ENCODE measurements at regions not wholly inside any gene's neighbourhood (a gene's known extent, or its start where the extent isn't known, plus 50 kb on each side); places are given as distances from the start of the nearest gene placed in this dataset.
"Not testable (repeated sequence)": the region's sequence is repeated elsewhere in the genome, so short reads cannot be mapped to it uniquely, and the experiment has no call there.

DNA sequence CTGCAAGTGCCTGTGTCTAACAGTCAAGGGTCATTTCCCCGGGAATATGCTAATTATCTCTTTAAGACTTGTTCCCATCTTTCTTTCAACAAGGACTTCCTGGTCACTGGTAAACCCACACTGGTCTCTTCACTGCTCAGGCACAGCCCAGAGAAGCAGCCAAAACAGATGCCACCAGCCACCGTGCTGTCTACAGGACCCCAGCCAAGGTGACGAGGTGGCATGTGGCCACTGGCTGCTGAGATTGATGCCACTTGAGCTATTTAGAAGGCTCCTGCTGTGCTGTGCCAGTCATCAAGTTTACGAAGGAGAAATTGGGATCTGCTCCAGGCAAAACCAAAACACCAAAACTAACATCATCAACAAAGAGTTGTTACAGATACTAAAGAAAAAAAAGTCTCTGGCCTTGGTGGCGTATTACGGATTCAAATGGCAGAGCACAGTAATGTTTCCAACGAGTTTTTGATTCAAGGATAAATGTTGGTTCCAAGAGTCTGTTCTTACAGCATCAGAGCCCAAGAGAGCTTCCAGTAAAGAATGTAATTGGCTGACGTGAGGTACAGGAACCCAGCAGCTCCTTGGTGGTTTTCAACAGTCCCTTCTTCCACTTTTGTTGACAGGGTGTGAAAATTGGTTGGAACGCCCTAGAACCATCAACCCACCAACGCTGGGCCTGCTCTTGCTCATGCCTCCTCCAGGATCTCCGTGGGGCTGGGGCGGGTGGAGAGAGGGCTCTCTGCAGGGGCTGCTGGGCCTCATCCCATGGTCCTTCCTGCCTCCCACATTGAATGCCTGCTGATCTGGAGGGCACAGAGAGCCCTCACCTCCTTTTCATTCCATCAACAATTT is 63.7 kb upstream of the ZCCHC2 start:
- DNase-seq (ENCODE audit: extremely low read depth, low read depth), result no peak
- TF ChIP-seq, protein P1, sequence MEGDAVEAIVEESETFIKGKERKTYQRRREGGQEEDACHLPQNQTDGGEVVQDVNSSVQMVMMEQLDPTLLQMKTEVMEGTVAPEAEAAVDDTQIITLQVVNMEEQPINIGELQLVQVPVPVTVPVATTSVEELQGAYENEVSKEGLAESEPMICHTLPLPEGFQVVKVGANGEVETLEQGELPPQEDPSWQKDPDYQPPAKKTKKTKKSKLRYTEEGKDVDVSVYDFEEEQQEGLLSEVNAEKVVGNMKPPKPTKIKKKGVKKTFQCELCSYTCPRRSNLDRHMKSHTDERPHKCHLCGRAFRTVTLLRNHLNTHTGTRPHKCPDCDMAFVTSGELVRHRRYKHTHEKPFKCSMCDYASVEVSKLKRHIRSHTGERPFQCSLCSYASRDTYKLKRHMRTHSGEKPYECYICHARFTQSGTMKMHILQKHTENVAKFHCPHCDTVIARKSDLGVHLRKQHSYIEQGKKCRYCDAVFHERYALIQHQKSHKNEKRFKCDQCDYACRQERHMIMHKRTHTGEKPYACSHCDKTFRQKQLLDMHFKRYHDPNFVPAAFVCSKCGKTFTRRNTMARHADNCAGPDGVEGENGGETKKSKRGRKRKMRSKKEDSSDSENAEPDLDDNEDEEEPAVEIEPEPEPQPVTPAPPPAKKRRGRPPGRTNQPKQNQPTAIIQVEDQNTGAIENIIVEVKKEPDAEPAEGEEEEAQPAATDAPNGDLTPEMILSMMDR (IDR thresholded peaks at IDR 0.05; ENCODE audit: low read depth, low read length), result no peak

DNA sequence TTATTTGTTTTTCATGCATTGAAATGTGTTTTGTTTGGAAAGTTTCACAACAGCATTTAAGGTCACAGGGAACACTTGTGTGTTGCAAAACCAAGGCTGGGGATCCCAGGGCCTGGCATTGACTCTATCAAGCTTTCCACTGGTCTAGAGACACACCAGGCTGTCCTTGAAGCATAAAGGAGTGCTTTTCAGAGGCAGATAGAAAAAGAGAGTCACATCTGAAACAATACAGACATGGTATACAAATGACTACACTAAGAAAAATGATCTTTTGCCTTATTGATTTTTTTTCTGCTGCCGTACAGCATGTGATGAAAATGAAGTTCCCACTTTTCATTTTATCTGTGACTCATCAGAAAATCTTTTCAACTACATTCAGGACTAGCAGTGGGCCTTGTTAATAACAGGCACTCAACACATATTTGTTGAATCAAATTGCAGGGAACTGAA is 61.9 kb upstream of the ZCCHC2 start:
- no peak for DNase-seq (ENCODE audit: extremely low read depth, low read depth)
- TF ChIP-seq, protein P1 (IDR thresholded peaks at IDR 0.05; ENCODE audit: low read depth, low read length), result no peak

DNA sequence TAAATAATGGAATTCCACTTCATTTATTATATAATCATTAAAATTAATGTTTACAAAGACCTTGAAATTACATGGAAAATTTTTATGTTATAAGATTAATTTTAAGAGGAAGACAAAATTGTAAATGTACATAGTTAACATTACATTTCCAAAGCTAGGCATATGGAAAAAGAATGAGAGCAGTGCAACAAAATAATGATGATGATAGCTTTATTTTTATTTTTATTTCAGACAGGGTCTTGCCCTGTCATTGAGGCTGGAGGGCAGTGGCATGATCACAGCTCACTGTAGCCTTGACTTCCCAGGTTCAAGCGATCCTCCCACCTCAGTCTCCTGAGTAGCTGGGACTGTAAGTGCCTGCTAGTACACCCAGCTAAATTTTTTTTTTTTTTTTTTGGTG is 61.2 kb upstream of the ZCCHC2 start:
- TF ChIP-seq, protein P1 (IDR thresholded peaks at IDR 0.05; ENCODE audit: low read depth, low read length), result no peak
- DNase-seq (ENCODE audit: extremely low read depth, low read depth), result no peak

DNA sequence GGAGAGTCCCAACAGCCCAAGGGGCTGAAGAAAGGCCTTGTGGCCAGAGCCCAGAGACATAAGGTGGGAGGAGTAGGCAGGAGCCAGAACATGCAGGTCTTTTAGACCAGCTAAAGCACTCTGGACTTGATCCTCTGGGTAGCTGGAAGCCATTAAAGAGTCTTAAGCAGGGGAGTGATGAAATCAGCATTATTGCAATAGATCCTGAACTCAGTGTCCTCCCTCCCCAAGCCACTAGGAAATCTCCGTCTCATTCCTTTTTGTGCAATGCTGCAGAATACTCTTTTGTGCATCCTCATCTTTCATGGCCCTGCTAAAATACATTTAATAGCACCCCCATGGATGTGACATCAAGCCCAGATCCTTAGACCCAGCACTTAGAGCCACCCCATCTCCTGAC is 58.6 kb upstream of the ZCCHC2 start:
- DNase-seq (ENCODE audit: extremely low read depth, low read depth), result no peak
- TF ChIP-seq, protein P1 (IDR thresholded peaks at IDR 0.05; ENCODE audit: low read depth, low read length), result no peak

DNA sequence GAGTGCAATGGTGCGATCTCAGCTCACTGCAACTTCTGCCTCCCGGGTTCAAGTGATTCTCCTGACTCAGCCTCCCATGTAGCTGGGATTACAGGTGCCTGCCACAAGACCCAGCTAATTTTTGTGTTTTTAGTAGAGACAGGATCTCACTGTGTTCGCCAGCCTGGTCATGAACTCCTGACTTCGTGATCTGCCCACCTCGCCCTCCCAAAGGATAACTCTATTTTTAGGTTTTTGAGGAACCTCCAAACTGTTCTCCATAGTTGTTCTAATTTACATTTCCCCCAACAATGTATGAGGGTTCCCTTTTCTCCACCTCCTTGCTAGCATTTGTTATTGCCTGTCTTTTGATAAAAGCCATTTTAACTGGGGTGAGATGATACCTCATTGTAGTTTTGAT is 53.7 kb upstream of the ZCCHC2 start:
- not testable (repeated sequence) for DNase-seq (ENCODE audit: extremely low read depth, low read depth)
